Sigmoid colon (tissue), 6 donors: ENCODE measurements at regions not wholly inside any gene's neighbourhood (a gene's known extent, or its start where the extent isn't known, plus 50 kb on each side); places are given as distances from the start of the nearest gene placed in this dataset.

Experiments used
- DNase-seq: peaks from one replicate; pipeline ENCODE4 v3.0.0-alpha.2; 2019
- H3K27ac ChIP-seq, 4 donors: fragments of 200-600 bp; sonication (generic); one replicate each; pipeline ENCODE4 v1.5.1; 2016 to 2019; ENCODE audit warnings: mild to moderate bottlenecking in 1 of 4
- H3K27me3 ChIP-seq, 3 donors: fragments of 200-600 bp; sonication (generic); one replicate each; pipeline ENCODE4 v1.5.1; 2019; ENCODE audit warnings: mild to moderate bottlenecking in 1 of 3
- H3K36me3 ChIP-seq, 4 donors: fragments of 200-600 bp; sonication (generic); one replicate each; pipeline ENCODE4 v1.5.1; 2016 to 2019
- H3K4me1 ChIP-seq, 4 donors: fragments of 200-600 bp; sonication (generic); one replicate each; pipeline ENCODE4 v1.5.1; 2017 to 2019
- H3K4me3 ChIP-seq, 4 donors: fragments of 200-600 bp; sonication (generic); one replicate each; pipeline ENCODE4 v1.5.1; 2017 to 2019; ENCODE audit warnings: mild to moderate bottlenecking in 2 of 4, moderate library complexity in 1 of 4
- H3K9me3 ChIP-seq, 4 donors: fragments of 200-600 bp in 3 of 4; sonication (generic) in 3 of 4; one replicate each; pipeline versions ENCODE4 v1.5.1 to v1.6.1; 2013 to 2019
- EP300 ChIP-seq, 4 donors: sonication (generic); formaldehyde crosslinking; IDR thresholded peaks; one replicate each; pipeline ENCODE4 v1.6.1; 2017; ENCODE audit warnings: antibody characterized with exemption in 4 of 4
- POLR2A ChIP-seq, 2 donors: fragments of 450-650 bp; IDR thresholded peaks; one replicate each; pipeline ENCODE4 v1.6.1; 2016; ENCODE audit warnings: antibody characterized with exemption in 2 of 2, mild to moderate bottlenecking in 2 of 2, moderate library complexity in 2 of 2
- POLR2AphosphoS5 ChIP-seq, 4 donors: sonication (generic); formaldehyde crosslinking; IDR thresholded peaks; one replicate each; pipeline ENCODE4 v1.6.1; 2017; ENCODE audit warnings: antibody characterized with exemption in 4 of 4
- WGBS, 2 donors: extraction: QIAGEN DNeasy Blood & Tissue Kit; methylation state at CpG; one replicate each; pipeline ENCODE4 v1.1.7; 2013; 5-methylcytosine and 5-hydroxymethylcytosine counted together
- intact Hi-C: fragments of 100-400 bp; cut with DNase I; formaldehyde crosslinking; loops from one replicate; pipeline ENCODE4 v1.15.1; 2023
- TF ChIP-seq, protein P1 (sequence below), 4 experiments: fragments of 450-650 bp in 3 of 4; fragments of 200-600 bp in 1 of 4; IDR thresholded peaks; one replicate each; pipeline ENCODE4 v1.5.1; 2016 to 2019; ENCODE audit warnings: antibody characterized with exemption in 4 of 4, mild to moderate bottlenecking in 3 of 4, moderate library complexity in 2 of 4
- donor health status: healthy with polysubstance abuse.
- donor health status: healthy.

DNA sequence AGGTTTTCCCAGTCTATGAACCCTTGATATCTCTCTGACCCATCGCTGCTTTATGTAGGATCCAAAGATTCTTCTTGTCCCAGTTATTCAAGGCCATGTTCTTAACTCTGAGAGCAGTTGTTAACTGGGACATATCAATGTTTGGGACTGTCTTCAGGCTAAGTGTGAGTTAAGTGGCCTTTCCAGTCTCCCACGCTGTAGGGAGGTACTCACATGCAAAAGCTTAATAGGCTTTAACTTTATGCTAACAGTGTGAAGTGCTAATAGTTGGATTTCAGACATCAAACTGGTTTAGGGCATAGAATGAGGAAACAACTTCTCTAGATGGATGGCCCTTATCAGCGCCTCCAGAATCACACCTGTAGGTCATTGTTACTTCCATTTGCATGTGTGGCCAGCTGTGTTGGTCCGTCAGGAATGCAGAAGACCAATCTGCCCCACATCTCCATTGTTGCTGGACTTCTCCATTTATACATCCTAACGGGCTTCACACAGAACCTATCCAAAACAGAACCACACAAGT, 104.7 kb upstream of the MBNL2 start:
- no peak for DNase-seq
- Histone ChIP-seq H3K27me3 (no peaks in the 10 kb centered on the region), H3K36me3 (no peaks in the 10 kb centered on the region), H3K9me3 (no peaks in the 10 kb centered on the region), H3K4me1 (peaks cover 0 to 89% (median 71%) of the 10 kb centered on the region in 4 donors), H3K4me3 (no peak overlapping the region), H3K27ac (peak overlapping the region; percentile 81 to 90 (median 84))
- intact Hi-C loops: loop anchor here (5.0 kb wide), 1 partner anchor 165 kb away; no protein-coding TSS in a partner anchor
- 83 to 88% methylated on average over 5 of the region's 5 CpGs for WGBS, 2 donors
- TF ChIP-seq POLR2AphosphoS5 (IDR thresholded peaks at IDR 0.05): no peak
- TF ChIP-seq, protein P1, sequence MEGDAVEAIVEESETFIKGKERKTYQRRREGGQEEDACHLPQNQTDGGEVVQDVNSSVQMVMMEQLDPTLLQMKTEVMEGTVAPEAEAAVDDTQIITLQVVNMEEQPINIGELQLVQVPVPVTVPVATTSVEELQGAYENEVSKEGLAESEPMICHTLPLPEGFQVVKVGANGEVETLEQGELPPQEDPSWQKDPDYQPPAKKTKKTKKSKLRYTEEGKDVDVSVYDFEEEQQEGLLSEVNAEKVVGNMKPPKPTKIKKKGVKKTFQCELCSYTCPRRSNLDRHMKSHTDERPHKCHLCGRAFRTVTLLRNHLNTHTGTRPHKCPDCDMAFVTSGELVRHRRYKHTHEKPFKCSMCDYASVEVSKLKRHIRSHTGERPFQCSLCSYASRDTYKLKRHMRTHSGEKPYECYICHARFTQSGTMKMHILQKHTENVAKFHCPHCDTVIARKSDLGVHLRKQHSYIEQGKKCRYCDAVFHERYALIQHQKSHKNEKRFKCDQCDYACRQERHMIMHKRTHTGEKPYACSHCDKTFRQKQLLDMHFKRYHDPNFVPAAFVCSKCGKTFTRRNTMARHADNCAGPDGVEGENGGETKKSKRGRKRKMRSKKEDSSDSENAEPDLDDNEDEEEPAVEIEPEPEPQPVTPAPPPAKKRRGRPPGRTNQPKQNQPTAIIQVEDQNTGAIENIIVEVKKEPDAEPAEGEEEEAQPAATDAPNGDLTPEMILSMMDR (IDR thresholded peaks at IDR 0.05): no peak
- TF ChIP-seq POLR2A (IDR thresholded peaks at IDR 0.05): no peak
- no peak for TF ChIP-seq EP300 (IDR thresholded peaks at IDR 0.05)

DNA sequence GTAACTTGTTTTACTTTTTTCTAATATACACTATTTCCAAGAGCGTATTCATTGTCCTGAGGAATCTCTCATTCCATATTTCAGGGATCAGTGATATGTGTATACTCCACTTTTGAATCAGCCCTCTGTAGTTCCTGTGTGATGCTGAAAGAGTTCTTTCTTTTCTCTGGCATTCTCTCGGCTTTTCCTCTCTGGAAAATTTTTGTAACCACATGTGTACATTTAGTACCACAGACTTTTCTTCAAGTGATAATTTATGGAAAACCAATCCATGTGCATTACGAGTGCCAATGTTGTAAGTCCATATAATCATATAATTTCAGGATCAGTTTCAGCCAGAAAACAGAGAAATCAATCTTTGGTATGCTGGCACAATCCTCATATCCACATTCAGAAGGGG, 102.2 kb upstream of the MBNL2 start:
- no peaks in the 10 kb centered on the region for H3K36me3 ChIP-seq
- peak overlapping the region in 3 of 4 donors; percentile 3 to 90 (median 85) for H3K27ac ChIP-seq
- no peaks in the 10 kb centered on the region for H3K9me3 ChIP-seq
- H3K4me1 ChIP-seq: peaks cover 0 to 85% (median 66%) of the 10 kb centered on the region in 4 donors
- H3K27me3 ChIP-seq: no peaks in the 10 kb centered on the region
- no peak for DNase-seq
- WGBS, 2 donors: 88 to 89% methylated on average over 3 of the region's 3 CpGs
- intact Hi-C loops: loop anchor here (5.0 kb wide), 1 partner anchor 162 kb away; no protein-coding TSS in a partner anchor
- TF ChIP-seq POLR2AphosphoS5 (IDR thresholded peaks at IDR 0.05) (no peak), EP300 (IDR thresholded peaks at IDR 0.05) (no peak), POLR2A (IDR thresholded peaks at IDR 0.05) (no peak)
- TF ChIP-seq, protein P1 (IDR thresholded peaks at IDR 0.05): no peak
- no peak overlapping the region for H3K4me3 ChIP-seq

DNA sequence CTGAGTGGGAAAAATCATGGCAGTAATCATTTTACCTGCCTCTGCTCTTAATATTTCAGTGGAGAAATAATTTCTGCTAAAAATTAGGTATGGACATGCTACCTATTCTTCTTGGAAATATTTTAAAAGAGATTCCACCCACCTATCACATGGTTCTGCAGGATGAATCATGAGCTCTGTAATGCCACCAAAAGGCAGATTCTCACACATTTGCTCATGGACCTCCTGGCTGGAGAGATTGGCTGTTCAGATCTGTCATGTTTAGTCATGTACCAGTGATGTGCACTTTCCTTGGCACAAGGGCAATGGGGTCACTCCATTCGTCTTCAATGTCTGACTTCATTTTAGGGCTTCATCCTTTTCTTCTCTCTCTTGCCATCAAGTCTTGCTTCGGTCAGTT, 101.8 kb upstream of the MBNL2 start:
- intact Hi-C loops: no loop called here
- WGBS, 2 donors: 88 to 92% methylated on average over 2 of the region's 2 CpGs
- H3K4me1 ChIP-seq: peaks cover 0 to 85% (median 66%) of the 10 kb centered on the region in 4 donors
- no peak overlapping the region for H3K4me3 ChIP-seq
- H3K36me3 ChIP-seq: no peaks in the 10 kb centered on the region
- TF ChIP-seq, protein P1 (IDR thresholded peaks at IDR 0.05): no peak
- TF ChIP-seq EP300 (IDR thresholded peaks at IDR 0.05) (no peak), POLR2AphosphoS5 (IDR thresholded peaks at IDR 0.05) (no peak), POLR2A (IDR thresholded peaks at IDR 0.05) (no peak)
- DNase-seq: no peak
- no peaks in the 10 kb centered on the region for H3K27me3 ChIP-seq
- H3K9me3 ChIP-seq: no peaks in the 10 kb centered on the region
- peak overlapping the region in 3 of 4 donors; percentile 3 to 90 (median 85) for H3K27ac ChIP-seq

DNA sequence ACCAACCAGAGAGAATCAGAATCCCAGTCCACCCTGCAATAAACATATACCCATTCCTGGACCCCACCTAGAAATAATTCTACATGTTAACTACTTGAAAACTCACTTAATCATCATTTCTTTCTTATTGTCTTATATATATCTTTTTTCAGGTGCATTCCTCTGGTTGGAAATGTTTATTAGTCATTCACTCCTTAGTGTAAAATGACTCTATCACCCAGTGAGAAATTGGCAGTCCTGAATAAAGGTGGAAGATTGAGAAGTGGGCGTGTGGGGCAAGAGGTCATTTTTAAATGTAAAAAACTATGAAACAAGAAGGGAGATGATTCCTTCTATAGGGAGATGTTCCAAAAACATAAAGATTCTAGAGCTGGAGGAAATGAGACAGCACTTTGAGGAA, 101.2 kb upstream of the MBNL2 start:
- WGBS, 2 donors: 89 to 91% methylated on average over 1 of the region's 1 CpG
- intact Hi-C loops: no loop called here
- peak overlapping the region in 2 of 4 donors; percentile 85 to 90 for H3K27ac ChIP-seq
- no peak overlapping the region for H3K4me3 ChIP-seq
- TF ChIP-seq POLR2AphosphoS5 (IDR thresholded peaks at IDR 0.05) (no peak), POLR2A (IDR thresholded peaks at IDR 0.05) (no peak), EP300 (IDR thresholded peaks at IDR 0.05) (no peak)
- TF ChIP-seq, protein P1 (IDR thresholded peaks at IDR 0.05): no peak
- H3K36me3 ChIP-seq: no peaks in the 10 kb centered on the region
- peaks cover 0 to 85% (median 66%) of the 10 kb centered on the region in 4 donors for H3K4me1 ChIP-seq
- no peaks in the 10 kb centered on the region for H3K27me3 ChIP-seq
- DNase-seq: no peak
- no peaks in the 10 kb centered on the region for H3K9me3 ChIP-seq

DNA sequence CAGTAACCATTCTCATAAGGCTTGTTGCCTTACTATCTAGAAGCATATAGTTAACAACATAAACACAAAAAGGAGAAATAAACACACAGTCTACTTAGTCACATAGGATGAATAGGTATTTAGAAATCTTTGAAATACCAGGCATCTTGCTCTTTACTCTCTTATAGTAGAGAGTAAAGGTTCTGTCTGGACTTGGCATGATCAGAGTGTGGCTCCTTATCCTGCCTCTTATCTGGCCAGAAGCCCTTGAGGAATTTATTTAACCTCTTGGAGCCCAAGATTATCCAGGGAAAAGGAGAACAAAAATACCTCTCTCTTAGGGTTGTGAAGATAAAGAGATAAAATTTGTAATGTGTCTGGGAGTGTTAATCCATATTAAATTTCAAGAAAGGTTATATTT, 100.2 kb upstream of the MBNL2 start:
- Histone ChIP-seq H3K4me1 (peaks cover 0 to 85% (median 64%) of the 10 kb centered on the region in 4 donors), H3K27ac (peak overlapping the region in 1 of 4 donors; percentile 59), H3K9me3 (no peaks in the 10 kb centered on the region), H3K36me3 (no peaks in the 10 kb centered on the region), H3K27me3 (no peaks in the 10 kb centered on the region), H3K4me3 (no peak overlapping the region)
- intact Hi-C loops: no loop called here
- TF ChIP-seq POLR2A (IDR thresholded peaks at IDR 0.05): no peak
- no peak for TF ChIP-seq POLR2AphosphoS5 (IDR thresholded peaks at IDR 0.05)
- no peak for TF ChIP-seq EP300 (IDR thresholded peaks at IDR 0.05)
- TF ChIP-seq, protein P1 (IDR thresholded peaks at IDR 0.05): no peak
- DNase-seq: no peak
